ENCODE measurements at regions not wholly inside any gene's neighbourhood (a gene's known extent, or its start where the extent isn't known, plus 50 kb on each side); places are given as distances from the start of the nearest gene placed in this dataset.

GRCh38 chr5:109278141-109278540 is 131.6 kb downstream of the PJA2 start:
- Mint-ChIP-seq H3K9me3 (peaks cover 0 to 7% (median under 1%) of the 10 kb centered on the region in 7 donors), H3K36me3 (no peaks in the 10 kb centered on the region), H3K27me3 (ENCODE audit: low read depth in 3 of 3) (peaks cover 0 to 2% (median 0%) of the 10 kb centered on the region in 3 donors), H3K4me3 (no peak overlapping the region), H3K27ac (no peak overlapping the region), H3K4me1 (no peaks in the 10 kb centered on the region)
- intact Hi-C loops (cut with micrococcal nuclease), result no loop called here
- TF ChIP-seq CTCF (IDR thresholded peaks at IDR 0.05), result no peak
- no peaks in the 10 kb centered on the region for H3K4me1 ChIP-seq (ENCODE audit: control insufficient read depth in 1 of 2, insufficient read depth in 2 of 2, low read length in 2 of 2)
- H3K27ac ChIP-seq (ENCODE audit: low read depth in 1 of 2, low read length in 2 of 2), result no peak overlapping the region
- H4K20me1 ChIP-seq (ENCODE audit: insufficient read depth, low read length), result no peaks in the 10 kb centered on the region
- H3K79me2 ChIP-seq (ENCODE audit: insufficient read depth, low read length), result no peaks in the 10 kb centered on the region
- WGBS (ENCODE audit: insufficient coverage), result no CpG with 5 or more reads among the region's 2 CpGs
- H3K9ac ChIP-seq (ENCODE audit: insufficient read depth, low read length, poor library complexity, severe bottlenecking), result no peak overlapping the region
- DNase-seq, result no peak
- no peaks in the 10 kb centered on the region for H3K27me3 ChIP-seq (ENCODE audit: control insufficient read depth in 2 of 2, insufficient read depth in 2 of 2, low read length in 2 of 2)
- H3K9me3 ChIP-seq (replicated peaks in 1 of 2; ENCODE audit: control insufficient read depth in 1 of 2, insufficient read depth in 1 of 2, low read length in 2 of 2), result peaks cover 0 to 8% of the 10 kb centered on the region in 2 donors
- no peak overlapping the region for H3K4me3 ChIP-seq (replicated peaks in 1 of 3; ENCODE audit: low read depth in 2 of 3, low read length in 3 of 3)
- no peaks in the 10 kb centered on the region for H3K36me3 ChIP-seq (replicated peaks in 1 of 2; ENCODE audit: control insufficient read depth in 1 of 2, insufficient read depth in 2 of 2, low read length in 2 of 2)
- H3K4me2 ChIP-seq (replicated peaks; ENCODE audit: extremely low read depth, low read length, poor library complexity, severe bottlenecking), result no peak overlapping the region
- H2AFZ ChIP-seq (ENCODE audit: insufficient read depth, low read depth, low read length, poor library complexity, severe bottlenecking), result no peak overlapping the region

GRCh38 chr5:109275919-109276318 is 133.9 kb downstream of the PJA2 start:
- Mint-ChIP-seq H3K36me3 (no peaks in the 10 kb centered on the region), H3K4me3 (no peak overlapping the region), H3K9me3 (peaks cover 0 to 5% (median 4%) of the 10 kb centered on the region in 7 donors), H3K4me1 (no peaks in the 10 kb centered on the region), H3K27me3 (ENCODE audit: low read depth in 3 of 3) (peaks cover 1 to 2% (median 1%) of the 10 kb centered on the region in 3 donors), H3K27ac (no peak overlapping the region)
- H3K4me2 ChIP-seq (replicated peaks; ENCODE audit: extremely low read depth, low read length, poor library complexity, severe bottlenecking), result no peak overlapping the region
- intact Hi-C loops (cut with micrococcal nuclease), result no loop called here
- peaks cover 0 to 2% of the 10 kb centered on the region in 2 donors for H3K9me3 ChIP-seq (replicated peaks in 1 of 2; ENCODE audit: control insufficient read depth in 1 of 2, insufficient read depth in 1 of 2, low read length in 2 of 2)
- WGBS (ENCODE audit: insufficient coverage), result no CpG with 5 or more reads among the region's 2 CpGs
- H3K27me3 ChIP-seq (ENCODE audit: control insufficient read depth in 2 of 2, insufficient read depth in 2 of 2, low read length in 2 of 2), result no peaks in the 10 kb centered on the region
- no peaks in the 10 kb centered on the region for H3K36me3 ChIP-seq (replicated peaks in 1 of 2; ENCODE audit: control insufficient read depth in 1 of 2, insufficient read depth in 2 of 2, low read length in 2 of 2)
- no peak overlapping the region for H3K4me3 ChIP-seq (replicated peaks in 1 of 3; ENCODE audit: low read depth in 2 of 3, low read length in 3 of 3)
- no peak for TF ChIP-seq CTCF (IDR thresholded peaks at IDR 0.05)
- H3K9ac ChIP-seq (ENCODE audit: insufficient read depth, low read length, poor library complexity, severe bottlenecking), result no peak overlapping the region
- no peaks in the 10 kb centered on the region for H3K4me1 ChIP-seq (ENCODE audit: control insufficient read depth in 1 of 2, insufficient read depth in 2 of 2, low read length in 2 of 2)
- no peak for DNase-seq
- no peaks in the 10 kb centered on the region for H4K20me1 ChIP-seq (ENCODE audit: insufficient read depth, low read length)
- no peak overlapping the region for H3K27ac ChIP-seq (ENCODE audit: low read depth in 1 of 2, low read length in 2 of 2)
- H2AFZ ChIP-seq (ENCODE audit: insufficient read depth, low read depth, low read length, poor library complexity, severe bottlenecking), result no peak overlapping the region
- no peaks in the 10 kb centered on the region for H3K79me2 ChIP-seq (ENCODE audit: insufficient read depth, low read length)

All from CD14-positive monocyte (primary cell).